HL-60/S4 treated with retinoic acid at 250 ng/mL for 4 days and 3 days (cell line): ENCODE measurements at regions not wholly inside any gene's neighbourhood (a gene's known extent, or its start where the extent isn't known, plus 50 kb on each side); places are given as distances from the start of the nearest gene placed in this dataset.
"Not testable (repeated sequence)": the region's sequence is repeated elsewhere in the genome, so short reads cannot be mapped to it uniquely, and the experiment has no call there.

Experiments
- in situ Hi-C: fragments of 300-500 bp; cut with MboI; formaldehyde crosslinking; loops from 2 replicates; pipeline ENCODE4 v1.7.0; 2022; ENCODE audit warnings: low sequenced_read_pairs

DNA sequence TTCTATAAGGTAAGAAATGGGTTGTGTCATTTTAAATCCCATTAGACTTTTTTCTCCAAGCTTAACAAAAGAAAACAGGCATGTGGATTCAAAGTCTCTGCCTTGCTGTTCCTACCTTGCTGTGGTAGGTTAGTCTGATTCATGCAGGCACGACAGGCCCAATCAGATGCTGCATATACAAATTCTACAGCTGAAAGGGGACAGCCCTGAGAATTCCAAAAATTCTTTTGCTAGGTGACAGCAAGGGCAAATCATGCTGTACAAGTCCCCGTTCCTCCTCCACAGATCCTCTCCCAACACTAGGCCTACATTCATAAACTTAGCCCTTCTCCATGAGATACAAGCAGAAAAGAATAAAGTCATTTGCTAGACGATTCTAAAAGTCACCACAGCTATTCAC lies 161.2 kb upstream of the THBS1 start:
- in situ Hi-C loops: no loop called here

DNA sequence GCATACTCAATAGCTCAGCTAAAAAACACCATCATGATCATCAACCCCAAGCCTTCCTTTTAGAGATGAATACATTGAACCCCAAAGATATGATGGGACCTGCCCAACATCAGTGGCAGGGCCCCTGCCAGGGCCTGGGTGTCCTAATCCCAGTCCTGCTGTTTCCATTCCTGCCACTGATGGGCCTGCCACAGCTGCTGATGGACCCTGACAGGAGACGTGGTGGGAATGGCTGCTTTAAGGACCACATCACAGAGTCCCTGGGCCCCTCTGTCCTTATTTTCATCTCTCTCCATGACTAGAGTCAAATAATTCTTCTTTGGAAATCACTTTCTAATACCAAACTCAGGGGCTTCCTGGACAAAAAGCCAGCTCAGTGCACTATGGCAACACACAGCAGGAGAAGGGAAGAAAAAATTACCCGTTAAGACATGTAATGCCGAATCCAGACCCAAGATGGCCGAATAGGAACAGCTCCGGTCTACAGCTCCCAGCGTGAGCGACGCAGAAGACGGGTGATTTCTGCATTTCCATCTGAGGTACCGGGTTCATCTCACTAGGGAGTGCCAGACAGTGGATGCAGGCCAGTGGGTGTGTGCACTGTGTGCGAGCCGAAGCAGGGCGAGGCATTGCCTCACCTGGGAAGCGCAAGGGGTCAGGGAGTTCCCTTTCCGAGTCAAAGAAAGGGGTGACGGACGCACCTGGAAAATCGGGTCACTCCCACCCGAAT lies 160.6 kb upstream of the THBS1 start:
- in situ Hi-C loops: not testable (repeated sequence)

DNA sequence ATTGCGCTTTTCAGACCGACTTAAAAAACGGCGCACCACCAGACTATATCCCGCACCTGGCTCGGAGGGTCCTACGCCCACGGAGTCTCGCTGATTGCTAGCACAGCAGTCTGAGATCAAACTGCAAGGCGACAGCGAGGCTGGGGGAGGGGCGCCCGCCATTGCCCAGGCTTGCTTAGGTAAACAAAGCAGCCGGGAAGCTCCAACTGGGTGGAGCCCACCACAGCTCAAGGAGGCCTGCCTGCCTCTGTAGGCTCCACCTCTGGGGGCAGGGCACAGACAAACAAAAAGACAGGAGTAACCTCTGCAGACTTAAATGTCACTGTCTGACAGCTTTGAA lies 160.1 kb upstream of the THBS1 start:
- in situ Hi-C loops: not testable (repeated sequence)

DNA sequence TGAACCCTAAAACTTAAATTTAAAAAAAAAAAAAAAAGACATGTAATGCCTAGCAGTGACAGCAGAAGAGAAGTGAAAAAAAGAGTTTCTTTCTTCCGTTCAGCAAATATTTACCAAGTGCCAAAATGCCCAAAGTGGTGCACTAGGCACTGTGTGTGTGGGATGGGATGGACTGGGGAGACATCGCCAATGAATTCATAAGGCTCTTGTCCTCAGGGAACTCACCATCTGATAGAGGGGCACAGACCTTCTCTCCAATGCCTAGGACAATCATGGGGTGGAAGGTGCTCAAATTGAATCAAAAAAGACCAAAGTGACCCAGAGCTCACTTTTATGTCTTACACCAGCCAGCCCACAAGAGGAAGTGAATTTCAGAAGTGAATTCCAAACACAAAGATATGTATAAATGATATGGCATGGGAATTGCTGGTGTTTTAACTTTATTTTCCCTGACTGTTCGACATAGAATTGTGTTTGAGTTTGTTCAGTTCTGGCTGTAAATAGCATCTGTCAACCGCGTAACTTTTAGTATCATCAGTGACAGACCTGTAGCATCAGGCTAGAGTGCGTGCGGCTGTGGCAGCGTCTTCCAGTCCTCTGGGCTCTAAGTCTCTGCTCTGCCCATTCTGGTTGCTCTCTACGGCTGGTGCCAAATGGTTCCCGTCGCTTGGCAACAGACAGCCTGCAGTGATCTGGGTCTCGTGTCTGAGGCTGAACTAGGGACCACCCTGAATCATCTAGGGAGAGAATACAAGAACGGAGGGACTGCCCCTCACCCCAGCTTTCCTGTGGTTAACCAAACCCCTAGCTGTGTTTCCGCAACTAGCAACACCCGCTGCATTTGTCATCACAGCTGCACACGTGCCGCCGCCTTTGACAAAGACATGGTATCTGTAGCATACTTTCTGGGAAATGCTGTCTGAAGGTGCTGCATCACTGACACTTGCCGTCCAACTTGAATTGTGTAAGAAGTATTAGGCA lies 154.0 kb upstream of the THBS1 start:
- in situ Hi-C loops: no loop called here

DNA sequence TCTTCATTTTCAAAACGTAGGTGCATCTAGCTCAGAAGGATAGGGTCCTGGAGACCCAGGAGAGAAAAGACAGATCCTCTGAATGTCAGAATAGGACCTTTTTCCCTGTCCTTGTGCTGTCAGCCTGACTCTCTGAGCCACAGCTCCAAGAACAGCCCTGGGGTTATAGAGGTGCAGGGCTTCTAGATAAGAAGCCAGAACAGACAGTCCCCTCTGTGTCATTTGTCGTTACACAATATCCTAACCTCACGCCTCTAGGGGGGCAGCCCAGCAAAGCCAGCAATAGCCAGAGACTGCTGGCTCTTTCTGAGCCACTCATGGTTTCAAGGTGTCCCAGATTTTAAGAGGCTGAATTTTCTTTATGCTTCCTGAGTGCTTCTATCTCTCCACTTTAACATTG lies 153.2 kb upstream of the THBS1 start:
- in situ Hi-C loops: no loop called here

DNA sequence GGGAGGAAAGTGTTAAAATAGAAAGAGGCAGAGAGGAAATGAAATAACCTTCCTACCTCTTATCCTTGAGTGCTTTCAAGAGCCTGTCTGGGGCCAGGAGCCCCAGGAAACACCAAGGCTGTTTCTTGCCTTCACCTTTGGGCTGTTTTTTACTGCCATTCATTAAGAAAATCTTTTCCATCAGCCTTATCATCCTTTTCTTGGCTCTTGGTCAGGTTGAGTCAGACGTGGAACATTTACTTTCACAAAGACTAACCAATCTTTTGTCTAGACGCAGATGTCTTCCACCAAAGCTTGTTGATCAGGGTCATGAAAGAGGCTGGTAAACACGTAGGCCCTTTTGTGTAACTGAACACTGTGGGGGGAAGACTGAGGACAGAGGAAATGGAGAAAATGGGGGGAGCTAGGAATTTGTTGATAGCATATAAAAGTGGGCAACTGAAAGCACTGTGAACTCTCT lies 151.0 kb upstream of the THBS1 start:
- in situ Hi-C loops: no loop called here

DNA sequence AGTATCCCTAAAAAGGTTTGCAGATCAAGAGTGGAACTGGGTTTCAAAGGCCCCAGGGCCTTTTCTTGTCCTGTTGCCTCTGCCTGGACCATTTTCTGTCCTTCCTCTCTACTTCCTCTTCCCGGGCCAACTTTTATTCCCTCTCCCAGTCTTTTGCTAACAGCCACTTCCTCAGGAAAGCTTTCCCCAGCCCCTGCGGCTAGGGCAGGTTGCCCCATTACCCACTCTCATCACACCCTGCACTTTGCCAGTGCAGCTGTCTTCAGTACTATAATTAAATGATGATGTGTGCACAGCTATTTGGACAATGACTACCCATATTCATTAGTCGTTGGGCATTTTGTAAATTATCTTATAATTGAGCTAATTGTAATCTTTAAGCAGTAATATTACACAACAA lies 150.5 kb upstream of the THBS1 start:
- in situ Hi-C loops: no loop called here

DNA sequence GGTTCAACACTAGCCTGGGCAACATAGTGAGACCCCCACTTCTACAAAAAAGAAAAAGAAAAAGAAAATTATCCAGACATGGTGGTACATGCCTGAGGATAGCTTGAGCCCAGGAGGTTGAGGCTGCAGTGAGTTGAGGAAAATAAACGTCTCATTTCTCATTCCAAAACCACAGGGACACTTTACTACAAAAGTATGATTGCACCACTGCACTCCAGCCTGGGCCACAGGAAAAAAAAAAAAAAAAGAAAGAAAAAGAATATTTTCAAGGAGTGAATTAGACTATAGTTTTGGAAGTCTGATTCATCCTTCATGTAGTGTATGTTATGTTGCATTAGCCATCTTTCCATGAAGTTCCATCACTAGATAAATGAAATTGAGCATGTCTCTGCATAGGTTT lies 149.5 kb upstream of the THBS1 start:
- in situ Hi-C loops: no loop called here

DNA sequence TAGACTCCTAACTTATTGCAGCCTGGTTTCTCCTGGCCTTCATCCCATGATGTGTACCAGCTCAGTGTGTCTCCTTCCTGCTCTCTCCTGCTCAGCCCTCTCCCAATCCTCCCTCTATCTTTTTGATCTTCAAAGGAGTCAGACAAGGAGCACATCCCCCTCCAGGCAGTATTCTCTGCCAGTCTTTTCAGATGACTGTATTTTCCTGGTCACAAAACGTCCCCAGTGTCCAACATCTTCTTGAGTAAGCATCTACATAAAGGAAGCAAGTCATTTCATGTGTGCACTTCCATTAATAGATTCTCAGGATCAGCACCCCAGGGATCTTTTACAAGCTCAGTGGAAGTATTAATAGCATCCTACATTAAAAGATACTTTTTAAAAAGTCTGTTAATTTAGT lies 148.9 kb upstream of the THBS1 start:
- in situ Hi-C loops: no loop called here

DNA sequence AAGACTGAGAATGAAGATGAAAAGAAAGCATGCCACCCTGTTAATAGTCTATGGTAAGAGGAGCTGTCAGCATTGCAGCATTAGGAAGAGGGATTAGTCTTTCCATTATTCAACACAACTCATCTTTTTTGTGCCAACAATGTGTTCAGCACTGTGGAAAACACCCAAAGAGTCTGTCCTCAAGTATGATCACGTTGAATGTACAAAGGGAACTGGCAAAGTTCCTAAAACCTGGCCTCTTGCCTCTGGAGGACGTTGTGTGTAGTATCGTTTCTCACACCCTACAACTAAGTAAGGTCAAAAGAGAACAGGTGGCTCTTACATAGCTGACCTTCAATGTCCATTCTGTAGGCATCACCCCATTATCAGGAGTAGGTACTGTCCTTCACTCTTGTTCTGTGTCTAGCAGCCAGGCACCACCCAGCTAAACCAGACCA lies 147.9 kb upstream of the THBS1 start:
- in situ Hi-C loops: no loop called here

DNA sequence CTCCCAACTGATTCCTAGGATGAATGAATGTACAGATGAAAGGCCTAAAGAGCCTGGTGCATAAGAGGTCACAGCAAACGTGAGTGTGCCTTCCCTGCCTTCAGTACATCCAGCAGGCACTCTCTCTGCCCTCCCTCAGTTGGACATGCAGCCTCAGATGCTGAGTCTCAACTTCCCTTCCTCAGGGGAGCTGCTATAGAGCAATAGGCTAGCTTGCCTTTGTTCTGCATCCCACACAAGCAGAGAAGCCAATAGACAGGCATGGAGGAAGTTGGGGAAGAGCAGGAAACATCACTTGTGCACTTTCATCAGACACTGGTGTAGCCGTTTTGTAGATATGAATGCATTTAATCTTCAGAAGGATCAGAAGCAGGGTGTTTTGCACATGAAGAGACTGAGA lies 147.5 kb upstream of the THBS1 start:
- in situ Hi-C loops: no loop called here

DNA sequence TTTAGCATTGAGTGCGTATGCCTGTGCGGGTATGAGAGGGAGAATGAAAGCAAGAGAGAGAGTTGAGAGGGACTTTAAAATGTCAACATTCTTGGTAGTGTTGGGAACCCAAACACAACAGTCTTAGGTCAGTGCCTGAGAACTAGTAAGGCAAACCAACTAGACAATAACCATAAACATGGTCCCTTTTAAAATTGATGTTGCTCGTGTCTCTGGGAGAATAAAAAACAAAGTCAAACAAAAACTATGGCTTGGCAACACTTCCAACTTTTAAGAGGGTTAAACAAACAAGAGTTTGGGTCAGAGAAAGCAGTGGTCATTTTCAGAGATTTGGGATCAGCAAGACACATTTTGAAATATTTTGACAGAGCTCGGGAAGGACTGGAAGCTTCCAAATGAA lies 146.7 kb upstream of the THBS1 start:
- in situ Hi-C loops: no loop called here

DNA sequence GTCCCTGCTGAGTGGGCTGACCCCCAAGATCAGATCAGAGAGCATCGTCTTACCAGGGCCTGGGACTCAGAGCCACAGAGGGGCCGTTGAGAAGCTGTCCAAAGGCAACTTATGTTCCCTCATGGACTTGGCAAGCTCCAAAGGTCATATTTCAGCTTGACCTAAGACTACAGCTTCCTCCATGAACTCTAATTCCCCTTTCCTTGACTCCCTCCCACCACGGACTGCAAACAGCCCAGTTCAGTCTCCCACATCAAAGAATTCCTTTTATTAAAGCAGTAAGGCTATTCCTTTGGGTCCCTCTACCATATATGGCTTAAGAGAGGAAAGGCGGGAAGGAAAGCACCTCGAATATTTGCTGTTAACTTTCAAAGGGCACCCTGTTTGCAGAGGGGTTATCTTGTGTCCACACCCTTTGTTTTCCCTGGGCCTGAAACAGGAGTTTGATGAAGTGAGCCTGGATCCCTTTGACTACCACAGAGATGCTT lies 146.1 kb upstream of the THBS1 start:
- in situ Hi-C loops: no loop called here

DNA sequence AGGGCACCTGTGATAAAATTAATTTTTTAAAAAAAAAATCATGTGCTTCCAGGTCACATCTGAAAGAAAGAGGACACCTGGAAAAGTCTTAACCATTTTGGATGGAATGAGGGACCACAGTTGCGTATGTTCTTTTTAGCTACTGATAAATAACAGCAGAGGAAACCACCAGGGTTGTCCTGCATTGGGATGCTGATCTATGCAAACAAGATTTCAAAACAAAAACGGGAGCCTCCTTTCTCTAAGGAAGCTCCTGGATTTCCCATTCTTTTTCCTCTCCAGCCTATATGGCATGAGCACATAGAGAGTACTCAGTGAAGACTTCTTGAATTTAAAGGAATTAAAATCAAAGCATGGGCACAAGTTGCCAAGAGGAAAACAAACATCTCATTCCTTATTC lies 145.6 kb upstream of the THBS1 start:
- in situ Hi-C loops: no loop called here

DNA sequence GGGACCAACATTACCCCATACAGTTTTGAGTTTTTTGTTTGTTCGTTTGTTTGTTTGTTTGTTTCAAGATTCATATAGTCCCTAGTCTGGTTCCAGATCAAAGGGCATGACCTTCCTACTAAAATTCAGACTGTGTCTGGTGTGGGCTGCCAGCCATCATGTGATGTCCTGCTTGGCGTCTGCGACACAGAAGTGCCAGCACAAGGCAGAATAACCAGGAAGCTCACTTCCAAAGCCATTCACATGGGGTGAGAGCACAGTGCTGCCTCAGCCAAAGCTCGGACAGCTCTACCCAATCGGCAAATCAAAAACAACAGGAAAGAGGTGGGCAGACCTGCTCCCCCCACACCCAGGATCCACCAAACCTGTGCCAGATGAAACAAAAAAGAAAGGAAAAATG lies 142.6 kb upstream of the THBS1 start:
- in situ Hi-C loops: no loop called here

DNA sequence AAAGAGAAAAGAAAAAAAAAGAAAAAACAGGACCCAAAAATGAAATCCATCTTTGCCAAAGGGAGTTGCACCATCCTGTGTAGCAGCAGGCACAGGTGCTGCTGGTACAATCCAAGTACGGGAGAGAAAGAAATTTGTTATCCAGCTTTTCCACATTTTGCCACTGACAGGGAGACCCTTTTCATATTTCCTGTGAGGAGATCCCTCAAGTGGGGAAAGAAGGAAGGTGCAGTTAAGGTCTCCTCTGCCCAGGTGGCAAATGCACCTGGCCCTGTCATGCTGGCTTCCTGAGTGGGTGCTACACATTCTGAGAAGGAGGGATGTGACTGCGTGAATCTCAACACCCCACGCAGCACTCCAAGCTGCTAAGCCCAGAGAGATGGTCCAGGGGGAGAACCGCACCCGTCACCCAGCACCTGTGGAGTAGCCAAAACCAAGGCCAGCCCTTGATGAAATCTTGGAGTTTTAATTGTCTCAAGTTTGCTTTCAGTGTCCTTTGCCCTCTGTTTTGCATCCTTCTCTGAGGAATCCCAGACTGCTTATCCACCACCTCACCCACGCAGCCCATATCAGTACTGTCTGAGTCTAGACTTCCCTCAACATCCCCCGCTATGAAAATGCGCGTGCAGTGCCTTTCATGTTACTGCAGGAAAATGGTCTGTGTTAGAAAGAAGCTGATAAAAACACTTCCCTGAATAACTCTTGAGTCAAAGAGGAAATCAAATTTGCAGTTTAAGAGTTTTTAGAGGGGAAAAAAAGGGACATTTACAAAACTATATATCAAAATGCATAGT lies 141.9 kb upstream of the THBS1 start:
- in situ Hi-C loops: no loop called here

DNA sequence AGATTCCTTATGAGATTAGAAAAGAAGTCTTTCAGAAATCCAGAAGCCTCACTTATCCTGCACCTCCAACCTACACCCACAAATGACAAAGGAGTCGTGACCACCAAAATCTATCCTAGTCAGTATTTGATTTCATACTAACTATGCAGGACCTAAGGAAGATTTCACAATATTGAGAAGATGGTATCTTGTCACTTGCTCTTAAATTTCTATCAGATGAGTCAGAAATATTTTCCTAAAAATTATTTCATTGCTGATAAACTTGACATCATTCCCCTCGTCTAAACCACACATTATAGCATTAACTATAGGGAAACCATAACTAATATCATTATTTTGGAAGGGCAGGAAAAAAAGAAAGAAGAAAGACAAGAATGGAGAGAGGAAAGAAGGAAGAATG lies 138.0 kb upstream of the THBS1 start:
- in situ Hi-C loops: no loop called here

DNA sequence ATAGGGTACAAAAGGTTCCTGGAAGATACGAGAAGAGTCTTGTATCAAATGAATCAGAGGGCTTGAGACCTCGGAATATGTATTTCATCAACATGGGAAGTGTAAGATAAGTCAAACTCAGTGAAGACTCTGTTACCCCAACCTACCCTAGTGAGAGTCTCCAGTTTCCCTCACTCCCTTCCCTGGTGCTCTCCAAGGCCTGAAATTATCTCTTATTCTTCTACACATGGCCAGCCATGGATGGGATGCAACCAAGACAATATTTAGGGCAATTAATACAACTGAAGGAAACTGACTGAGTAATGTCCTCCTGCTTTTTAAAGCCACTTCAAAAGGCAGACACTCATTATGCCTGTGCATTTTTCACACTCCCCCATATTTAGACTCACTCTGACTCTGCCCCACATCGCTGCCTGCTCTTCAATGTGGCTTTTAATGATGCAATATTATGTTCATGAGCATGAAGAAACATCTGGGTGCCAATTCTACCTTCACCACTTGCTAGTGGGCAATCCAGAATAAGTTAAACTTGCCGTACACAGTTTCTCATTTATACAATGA lies 137.1 kb upstream of the THBS1 start:
- in situ Hi-C loops: no loop called here

DNA sequence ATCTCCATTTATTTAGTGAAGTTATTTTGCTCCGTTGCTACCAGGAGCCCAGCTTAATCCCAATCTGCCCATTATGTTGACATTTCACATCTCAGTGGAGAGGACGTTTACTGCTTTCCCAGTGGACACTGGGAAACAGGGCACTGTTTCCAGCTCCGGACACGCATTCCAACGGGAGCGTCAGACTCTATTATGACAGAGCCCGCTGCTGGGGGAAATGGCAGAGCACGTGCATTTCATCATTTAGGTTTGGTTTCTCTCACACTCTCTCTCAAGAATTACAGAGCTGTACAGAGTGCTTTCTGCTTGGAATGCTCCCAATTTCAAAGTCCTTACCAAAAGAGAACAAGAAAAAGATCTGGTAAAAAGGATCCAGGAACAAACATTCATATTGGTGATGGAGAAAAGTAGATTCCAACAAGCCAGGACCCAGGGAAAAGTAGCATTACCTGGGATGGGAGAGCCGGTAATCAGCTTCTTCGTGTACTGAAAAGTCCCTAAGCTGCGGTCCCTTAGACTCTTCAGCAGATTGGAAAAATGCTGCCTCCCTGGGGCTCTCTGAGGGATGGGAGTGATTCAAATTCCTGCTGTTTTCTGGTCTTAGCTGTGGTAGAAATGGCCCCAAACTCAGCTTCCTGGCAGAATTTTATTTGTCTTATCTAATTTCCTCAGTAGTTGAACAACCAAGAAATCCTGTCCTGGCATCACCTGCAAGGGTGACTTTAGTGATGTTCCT lies 136.0 kb upstream of the THBS1 start:
- in situ Hi-C loops: no loop called here

DNA sequence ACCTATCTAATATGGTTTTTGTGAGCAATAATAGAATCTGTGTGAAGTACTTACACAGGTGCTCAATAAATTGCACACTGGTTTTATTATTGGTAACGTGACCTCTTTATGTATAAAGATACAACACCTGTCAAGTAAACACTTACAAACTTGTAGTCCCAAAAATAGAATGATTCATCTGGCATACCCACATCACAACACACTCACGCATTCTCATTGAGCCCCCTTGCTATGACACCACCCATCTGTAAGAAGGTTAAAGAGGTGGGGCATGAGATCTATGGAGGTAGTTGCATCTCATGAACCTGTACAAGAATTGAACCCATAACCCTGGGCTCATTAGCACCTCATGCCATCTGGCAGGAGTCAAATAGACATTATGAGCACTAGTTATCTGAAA lies 134.9 kb upstream of the THBS1 start:
- in situ Hi-C loops: no loop called here
